ENCODE measurements at regions not wholly inside any gene's neighbourhood (a gene's known extent, or its start where the extent isn't known, plus 50 kb on each side); places are given as distances from the start of the nearest gene placed in this dataset.
"Not testable (repeated sequence)": the region's sequence is repeated elsewhere in the genome, so short reads cannot be mapped to it uniquely, and the experiment has no call there.

DNA sequence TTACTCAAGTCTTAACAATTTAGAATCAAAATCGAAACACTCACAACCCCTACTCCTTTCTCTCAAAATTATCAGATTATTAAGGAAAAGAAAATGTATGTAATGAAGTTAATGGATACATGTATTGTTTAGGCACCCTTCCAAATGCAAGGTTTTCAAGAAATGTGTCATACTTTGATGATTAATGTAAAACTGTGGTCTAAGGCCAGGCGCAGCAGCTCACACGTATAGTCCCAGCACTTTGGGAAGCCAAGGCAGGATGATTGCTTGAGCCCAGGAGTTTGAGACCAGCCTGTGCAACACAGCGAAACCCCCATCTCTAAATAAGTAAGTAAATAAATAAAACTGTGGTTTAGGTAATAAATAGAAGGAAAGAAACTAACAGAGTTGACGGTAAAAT lies 126.6 kb downstream of the NBPF8 start:
- not testable (repeated sequence) for TF ChIP-seq POLR2A (IDR thresholded peaks at IDR 0.05)
- TF ChIP-seq, protein P1, sequence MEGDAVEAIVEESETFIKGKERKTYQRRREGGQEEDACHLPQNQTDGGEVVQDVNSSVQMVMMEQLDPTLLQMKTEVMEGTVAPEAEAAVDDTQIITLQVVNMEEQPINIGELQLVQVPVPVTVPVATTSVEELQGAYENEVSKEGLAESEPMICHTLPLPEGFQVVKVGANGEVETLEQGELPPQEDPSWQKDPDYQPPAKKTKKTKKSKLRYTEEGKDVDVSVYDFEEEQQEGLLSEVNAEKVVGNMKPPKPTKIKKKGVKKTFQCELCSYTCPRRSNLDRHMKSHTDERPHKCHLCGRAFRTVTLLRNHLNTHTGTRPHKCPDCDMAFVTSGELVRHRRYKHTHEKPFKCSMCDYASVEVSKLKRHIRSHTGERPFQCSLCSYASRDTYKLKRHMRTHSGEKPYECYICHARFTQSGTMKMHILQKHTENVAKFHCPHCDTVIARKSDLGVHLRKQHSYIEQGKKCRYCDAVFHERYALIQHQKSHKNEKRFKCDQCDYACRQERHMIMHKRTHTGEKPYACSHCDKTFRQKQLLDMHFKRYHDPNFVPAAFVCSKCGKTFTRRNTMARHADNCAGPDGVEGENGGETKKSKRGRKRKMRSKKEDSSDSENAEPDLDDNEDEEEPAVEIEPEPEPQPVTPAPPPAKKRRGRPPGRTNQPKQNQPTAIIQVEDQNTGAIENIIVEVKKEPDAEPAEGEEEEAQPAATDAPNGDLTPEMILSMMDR (IDR thresholded peaks at IDR 0.05) = not testable (repeated sequence)
